PFSK-1 (cell line): ENCODE measurements at regions not wholly inside any gene's neighbourhood (a gene's known extent, or its start where the extent isn't known, plus 50 kb on each side); places are given as distances from the start of the nearest gene placed in this dataset.

Experiments
- POLR2AphosphoS5 ChIP-seq: IDR thresholded peaks from 2 replicates; pipeline ENCODE4 v1.6.1; 2012; ENCODE audit warnings: low read depth, mild to moderate bottlenecking, control low read depth, low read length, moderate library complexity
- REST ChIP-seq, 2 experiments: IDR thresholded peaks; 2 replicates each; pipeline versions ENCODE4 v1.6.1 to v1.8.0; 2011 to 2012; ENCODE audit warnings: low read depth in 2 of 2, low read length in 2 of 2, control low read depth in 1 of 2, inconsistent platforms in 1 of 2, mild to moderate bottlenecking in 1 of 2, moderate library complexity in 1 of 2; ENCODE audit not compliant: insufficient read depth in 1 of 2
- TAF1 ChIP-seq: IDR thresholded peaks from 2 replicates; pipeline ENCODE4 v1.6.1; 2012; ENCODE audit warnings: low read length, control low read depth, borderline replicate concordance; ENCODE audit not compliant: insufficient read depth

- TF ChIP-seq TAF1: no peak
- no peak for TF ChIP-seq POLR2AphosphoS5
- TF ChIP-seq REST (IDR thresholded peaks at IDR 0.05; ENCODE audit: insufficient read depth in 1 of 2, low read depth in 2 of 2, low read length in 2 of 2): no peak
Measured at GRCh38 chr2:128376241-128377041, 57.8 kb upstream of the HS6ST1 start.
